T47D (cell line): ENCODE measurements at regions not wholly inside any gene's neighbourhood (a gene's known extent, or its start where the extent isn't known, plus 50 kb on each side); places are given as distances from the start of the nearest gene placed in this dataset.
"Not testable (repeated sequence)": the region's sequence is repeated elsewhere in the genome, so short reads cannot be mapped to it uniquely, and the experiment has no call there.

ENCODE experiments used
- DNase-seq, 2 experiments: peaks; one replicate each; pipeline versions ENCODE4 v3.0.0 to v3.0.0-alpha.2; 2011 to 2012; ENCODE audit warnings: low read depth in 1 of 2, low spot score in 1 of 2
- JUND ChIP-seq: IDR thresholded peaks from 2 replicates; pipeline ENCODE4 v1.6.1; 2012; ENCODE audit warnings: low read depth
- in situ Hi-C: cut with HindIII; loops from 2 replicates; pipeline ENCODE4 v1.10.0; 2016; ENCODE audit warnings: low sequenced_read_pairs, low pct_unique_long_range_greater_than_20kb

DNA sequence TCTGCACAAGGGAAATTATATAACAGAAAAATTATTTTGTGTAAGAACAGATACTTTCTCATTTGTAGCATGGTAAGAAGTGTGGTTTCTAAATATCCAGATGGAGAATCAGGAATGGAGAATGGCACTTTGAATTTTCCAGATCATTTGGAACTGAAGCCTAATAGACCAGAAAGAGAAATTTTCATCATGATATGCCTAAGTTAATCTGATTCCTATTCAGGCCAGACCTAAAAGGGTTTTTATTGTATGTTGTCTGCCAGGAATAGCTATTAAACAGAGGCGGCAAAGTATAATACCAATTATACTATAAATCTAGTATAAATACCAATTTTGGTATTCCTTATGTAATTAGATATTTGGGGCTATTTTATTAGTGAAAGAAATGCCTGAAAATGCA, 382.7 kb upstream of the FAR2 start:
- no peak for DNase-seq
- no peak for TF ChIP-seq JUND
- in situ Hi-C loops: no loop called here

- no peak for DNase-seq
- no peak for TF ChIP-seq JUND
- in situ Hi-C loops: no loop called here
These were observed 381.2 kb upstream of the FAR2 start for GRCh38 chr12:28767836-28768348.

- in situ Hi-C loops: no loop called here
- no peak for DNase-seq
- TF ChIP-seq JUND: no peak
These were observed 378.8 kb upstream of the FAR2 start for GRCh38 chr12:28770322-28770721.

GRCh38 chr12:28771968-28772367, 377.1 kb upstream of the FAR2 start:
- peak in 1 of 2 experiments; percentile 19 for DNase-seq
- no peak for TF ChIP-seq JUND
- in situ Hi-C loops: no loop called here

GRCh38 chr12:28775556-28775955, 373.5 kb upstream of the FAR2 start:
- no peak for DNase-seq
- no peak for TF ChIP-seq JUND
- in situ Hi-C loops: no loop called here

- DNase-seq: no peak
- TF ChIP-seq JUND: no peak
- in situ Hi-C loops: no loop called here
These were observed 372.9 kb upstream of the FAR2 start for GRCh38 chr12:28776220-28776619.

DNA sequence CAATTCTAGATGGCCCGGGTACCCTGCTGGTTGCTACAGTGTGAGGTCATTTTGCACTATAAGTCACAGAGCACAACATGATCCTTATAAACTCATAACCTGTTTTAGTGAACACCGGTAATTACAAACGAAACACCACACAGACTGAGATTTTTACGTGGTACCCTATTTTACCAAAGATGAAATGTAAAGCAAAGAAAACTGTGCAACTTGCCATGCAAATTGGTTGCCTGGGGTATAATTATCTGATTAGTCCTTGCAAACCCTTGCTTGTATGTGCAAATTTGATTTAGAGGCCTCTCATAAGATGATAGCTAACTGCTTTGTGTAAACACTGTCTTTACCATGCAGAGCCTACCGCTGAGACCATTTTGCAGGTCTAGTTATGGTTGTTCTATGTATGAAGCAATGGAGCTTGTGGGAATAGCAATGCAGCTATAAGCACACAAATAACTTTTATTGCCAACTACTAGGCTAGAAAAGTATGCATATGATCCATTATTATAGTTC, 372.1 kb upstream of the FAR2 start:
- in situ Hi-C loops: no loop called here
- no peak for TF ChIP-seq JUND
- no peak for DNase-seq

GRCh38 chr12:28777603-28778365, 371.3 kb upstream of the FAR2 start:
- in situ Hi-C loops: no loop called here
- no peak for DNase-seq
- no peak for TF ChIP-seq JUND

DNA sequence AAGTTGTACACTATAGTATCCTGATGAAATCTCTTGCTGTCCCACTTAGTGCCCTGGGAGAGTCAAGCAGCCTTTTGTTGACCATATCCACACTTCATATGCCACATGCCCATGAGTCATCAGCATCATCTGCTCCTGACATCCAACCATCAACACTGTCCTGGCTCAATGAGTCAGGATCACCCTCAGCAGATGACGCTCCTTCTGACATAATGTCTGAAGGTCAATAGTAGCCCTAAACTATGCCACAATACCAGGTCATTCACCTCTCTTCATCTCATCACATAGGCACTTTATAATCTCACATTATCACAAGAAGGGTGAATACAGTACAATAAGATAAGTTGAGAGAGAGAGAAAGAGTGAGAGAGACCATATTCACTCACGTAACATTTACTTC, 369.0 kb upstream of the FAR2 start:
- in situ Hi-C loops: no loop called here
- TF ChIP-seq JUND: no peak
- DNase-seq: no peak

- TF ChIP-seq JUND: no peak
- in situ Hi-C loops: no loop called here
- no peak for DNase-seq
These were observed 368.1 kb upstream of the FAR2 start for GRCh38 chr12:28780960-28781359.

- DNase-seq: no peak
- TF ChIP-seq JUND: no peak
- in situ Hi-C loops: no loop called here
These were observed 367.1 kb upstream of the FAR2 start for GRCh38 chr12:28781671-28782652.

DNA sequence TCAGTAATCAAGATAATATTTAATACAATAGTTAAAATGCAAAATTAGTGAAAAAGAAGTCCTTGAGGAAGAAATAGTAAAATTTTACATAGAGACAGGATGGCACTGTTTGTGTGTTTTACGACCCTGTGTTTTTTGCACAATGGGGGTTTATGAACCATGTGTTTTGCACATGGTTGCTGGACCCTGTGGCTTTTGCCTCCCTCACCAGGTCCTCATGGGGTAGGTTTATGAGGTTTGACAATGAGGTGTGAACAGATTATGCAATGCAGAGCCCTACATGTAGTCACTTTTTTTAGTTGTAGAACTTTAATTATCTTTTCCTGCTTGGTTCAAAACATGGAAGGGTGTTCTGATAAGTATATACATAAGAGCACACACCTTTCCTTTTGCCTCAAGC, 366.3 kb upstream of the FAR2 start:
- in situ Hi-C loops: no loop called here
- no peak for TF ChIP-seq JUND
- no peak for DNase-seq

GRCh38 chr12:28787151-28787550, 361.9 kb upstream of the FAR2 start:
- no peak for TF ChIP-seq JUND
- in situ Hi-C loops: no loop called here
- DNase-seq: no peak

GRCh38 chr12:28788256-28788655, 360.8 kb upstream of the FAR2 start:
- in situ Hi-C loops, DNase-seq: not testable (repeated sequence)
